IPS-20b (cell line): ENCODE measurements at regions not wholly inside any gene's neighbourhood (a gene's known extent, or its start where the extent isn't known, plus 50 kb on each side); places are given as distances from the start of the nearest gene placed in this dataset.
"Not testable (repeated sequence)": the region's sequence is repeated elsewhere in the genome, so short reads cannot be mapped to it uniquely, and the experiment has no call there.

Experiments
- H3K27ac ChIP-seq: one replicate; pipeline ENCODE4 v1.5.1; 2013; ENCODE audit warnings: low read length
- H3K27me3 ChIP-seq: 2 replicates; pipeline ENCODE4 v1.6.1; 2013; ENCODE audit warnings: mild to moderate bottlenecking, low read length, inconsistent platforms; ENCODE audit not compliant: insufficient read depth
- H3K36me3 ChIP-seq: 2 replicates; pipeline ENCODE4 v1.6.1; 2013; ENCODE audit warnings: low read depth, mild to moderate bottlenecking, inconsistent platforms, low read length, moderate library complexity; ENCODE audit not compliant: insufficient read depth
- H3K4me1 ChIP-seq: 2 replicates; pipeline ENCODE4 v1.6.1; 2013; ENCODE audit warnings: mild to moderate bottlenecking, control low read depth, inconsistent platforms, low read length, moderate library complexity; ENCODE audit not compliant: insufficient read depth
- H3K4me3 ChIP-seq: 2 replicates; pipeline ENCODE4 v1.5.1; 2013; ENCODE audit warnings: mild to moderate bottlenecking, low read length, inconsistent platforms
- H3K9ac ChIP-seq: 2 replicates; pipeline ENCODE4 v1.6.1; 2013; ENCODE audit warnings: low read depth, mild to moderate bottlenecking, inconsistent platforms, low read length, moderate library complexity
- H3K9me3 ChIP-seq: 2 replicates; pipeline ENCODE4 v1.6.1; 2013; ENCODE audit warnings: mild to moderate bottlenecking, low read depth, low read length, inconsistent platforms; ENCODE audit not compliant: insufficient read depth

- no peak overlapping the region for H3K4me3 ChIP-seq
- H3K4me1 ChIP-seq: peaks cover 14% of the 10 kb centered on the region; the same call in 1 of the 2 replicates
- H3K27ac ChIP-seq: no peak overlapping the region
- H3K9me3 ChIP-seq: no peaks in the 10 kb centered on the region
- 0 out of 2 replicates have a peak overlapping the region, but pooled peaks have one; percentile 8 for H3K9ac ChIP-seq
- H3K27me3 ChIP-seq: no peaks in the 10 kb centered on the region
- H3K36me3 ChIP-seq: no peaks in the 10 kb centered on the region
Observed at GRCh38 chr2:4219571-4219970, 516.2 kb downstream of the DCDC2C start.

GRCh38 chr2:4221434-4221833 lies 518.1 kb downstream of the DCDC2C start:
- Histone ChIP-seq H3K9ac (no peak overlapping the region), H3K9me3 (no peaks in the 10 kb centered on the region), H3K4me1 (peaks cover 12% of the 10 kb centered on the region; the same call in 1 of the 2 replicates), H3K36me3 (no peaks in the 10 kb centered on the region), H3K27me3 (no peaks in the 10 kb centered on the region), H3K27ac (no peak overlapping the region), H3K4me3 (no peak overlapping the region)

GRCh38 chr2:4221845-4222244 lies 518.5 kb downstream of the DCDC2C start:
- Histone ChIP-seq H3K4me3 (no peak overlapping the region), H3K36me3 (no peaks in the 10 kb centered on the region), H3K9ac (no peak overlapping the region), H3K4me1 (peaks cover 12% of the 10 kb centered on the region; the same call in 1 of the 2 replicates), H3K9me3 (no peaks in the 10 kb centered on the region), H3K27me3 (no peaks in the 10 kb centered on the region), H3K27ac (no peak overlapping the region)

GRCh38 chr2:4244422-4244821 lies 541.0 kb downstream of the DCDC2C start:
- not testable (repeated sequence) for H3K9me3 ChIP-seq, H3K4me3 ChIP-seq, H3K9ac ChIP-seq, H3K27ac ChIP-seq, H3K36me3 ChIP-seq, H3K27me3 ChIP-seq
- H3K4me1 ChIP-seq: peaks cover 29% of the 10 kb centered on the region; the same call in 1 of the 2 replicates

- peaks cover 2% of the 10 kb centered on the region for H3K9me3 ChIP-seq
- no peak overlapping the region for H3K9ac ChIP-seq
- H3K4me1 ChIP-seq: peaks cover 29% of the 10 kb centered on the region; the same call in 1 of the 2 replicates
- H3K27ac ChIP-seq: no peak overlapping the region
- H3K36me3 ChIP-seq: no peaks in the 10 kb centered on the region
- H3K27me3 ChIP-seq: peaks cover 9% of the 10 kb centered on the region; the same call in 1 of the 2 replicates
- no peak overlapping the region for H3K4me3 ChIP-seq
Observed at GRCh38 chr2:4246364-4247131, 543.2 kb downstream of the DCDC2C start.

- Histone ChIP-seq H3K27ac (no peak overlapping the region), H3K4me3 (no peak overlapping the region), H3K4me1 (peaks cover 23% of the 10 kb centered on the region; the same call in 1 of the 2 replicates), H3K36me3 (no peaks in the 10 kb centered on the region), H3K9ac (no peak overlapping the region), H3K27me3 (peaks cover 9% of the 10 kb centered on the region; the same call in 1 of the 2 replicates), H3K9me3 (no peaks in the 10 kb centered on the region; the same call in 1 of the 2 replicates)
Observed at GRCh38 chr2:4247791-4248190, 544.4 kb downstream of the DCDC2C start.

GRCh38 chr2:4255491-4255890 lies 552.1 kb downstream of the DCDC2C start:
- H3K4me3 ChIP-seq: no peak overlapping the region
- no peaks in the 10 kb centered on the region for H3K27me3 ChIP-seq
- H3K27ac ChIP-seq: no peak overlapping the region
- no peaks in the 10 kb centered on the region for H3K36me3 ChIP-seq
- H3K9ac ChIP-seq: no peak overlapping the region
- H3K4me1 ChIP-seq: no peaks in the 10 kb centered on the region
- no peaks in the 10 kb centered on the region for H3K9me3 ChIP-seq

- Histone ChIP-seq H3K27ac (no peak overlapping the region), H3K27me3 (no peaks in the 10 kb centered on the region), H3K4me1 (no peaks in the 10 kb centered on the region), H3K4me3 (no peak overlapping the region), H3K36me3 (no peaks in the 10 kb centered on the region), H3K9ac (no peak overlapping the region), H3K9me3 (no peaks in the 10 kb centered on the region)
Observed at GRCh38 chr2:4256351-4256750, 553.0 kb downstream of the DCDC2C start.

GRCh38 chr2:4258563-4258962 lies 555.2 kb downstream of the DCDC2C start:
- H3K9ac ChIP-seq: no peak overlapping the region
- no peak overlapping the region for H3K4me3 ChIP-seq
- H3K4me1 ChIP-seq: no peaks in the 10 kb centered on the region
- no peaks in the 10 kb centered on the region for H3K27me3 ChIP-seq
- no peaks in the 10 kb centered on the region for H3K9me3 ChIP-seq
- H3K36me3 ChIP-seq: no peaks in the 10 kb centered on the region
- no peak overlapping the region for H3K27ac ChIP-seq

GRCh38 chr2:4265936-4266335 lies 562.6 kb downstream of the DCDC2C start:
- no peaks in the 10 kb centered on the region for H3K36me3 ChIP-seq
- H3K4me1 ChIP-seq: no peaks in the 10 kb centered on the region
- no peaks in the 10 kb centered on the region for H3K27me3 ChIP-seq
- no peak overlapping the region for H3K9ac ChIP-seq
- no peaks in the 10 kb centered on the region for H3K9me3 ChIP-seq
- H3K4me3 ChIP-seq: no peak overlapping the region
- no peak overlapping the region for H3K27ac ChIP-seq

- no peaks in the 10 kb centered on the region for H3K4me1 ChIP-seq
- no peaks in the 10 kb centered on the region for H3K27me3 ChIP-seq
- no peak overlapping the region for H3K4me3 ChIP-seq
- no peaks in the 10 kb centered on the region for H3K36me3 ChIP-seq
- no peaks in the 10 kb centered on the region for H3K9me3 ChIP-seq
- H3K27ac ChIP-seq: no peak overlapping the region
- H3K9ac ChIP-seq: no peak overlapping the region
Observed at GRCh38 chr2:4269885-4270284, 566.5 kb downstream of the DCDC2C start.

- H3K9ac ChIP-seq: no peak overlapping the region
- H3K9me3 ChIP-seq: no peaks in the 10 kb centered on the region
- H3K27me3 ChIP-seq: no peaks in the 10 kb centered on the region
- no peaks in the 10 kb centered on the region for H3K4me1 ChIP-seq
- H3K4me3 ChIP-seq: no peak overlapping the region
- H3K27ac ChIP-seq: no peak overlapping the region
- H3K36me3 ChIP-seq: no peaks in the 10 kb centered on the region
Observed at GRCh38 chr2:4272261-4272858, 569.0 kb downstream of the DCDC2C start.
